ENCODE measurements at regions not wholly inside any gene's neighbourhood (a gene's known extent, or its start where the extent isn't known, plus 50 kb on each side); places are given as distances from the start of the nearest gene placed in this dataset.

GRCh38 chr4:80145739-80146138 is 51.6 kb upstream of the PRDM8 start:
- H3K9me3 Mint-ChIP-seq (ENCODE audit: unreplicated experiment), result no peaks in the 10 kb centered on the region

GRCh38 chr4:80144676-80145470 is 52.4 kb upstream of the PRDM8 start:
- no peak for TF ChIP-seq CTCF (IDR thresholded peaks at IDR 0.05; ENCODE audit: partially characterized antibody, unreplicated experiment)
- Mint-ChIP-seq H3K27ac (ENCODE audit: unreplicated experiment) (no peak overlapping the region), H3K27me3 (ENCODE audit: unreplicated experiment) (no peaks in the 10 kb centered on the region), H3K9me3 (ENCODE audit: unreplicated experiment) (no peaks in the 10 kb centered on the region), H3K36me3 (ENCODE audit: unreplicated experiment) (no peaks in the 10 kb centered on the region), H3K4me1 (ENCODE audit: low read depth, unreplicated experiment) (no peaks in the 10 kb centered on the region), H3K4me3 (ENCODE audit: unreplicated experiment) (no peak overlapping the region)
- no peak for DNase-seq

More at GRCh38 chr4:80145739-80146138, 51.6 kb upstream of the PRDM8 start:
- Mint-ChIP-seq H3K27ac (ENCODE audit: unreplicated experiment) (no peak overlapping the region), H3K4me3 (ENCODE audit: unreplicated experiment) (no peak overlapping the region), H3K36me3 (ENCODE audit: unreplicated experiment) (no peaks in the 10 kb centered on the region), H3K27me3 (ENCODE audit: unreplicated experiment) (no peaks in the 10 kb centered on the region), H3K4me1 (ENCODE audit: low read depth, unreplicated experiment) (no peaks in the 10 kb centered on the region)
- no peak for DNase-seq
- TF ChIP-seq CTCF (IDR thresholded peaks at IDR 0.05; ENCODE audit: partially characterized antibody, unreplicated experiment), result no peak

DNA sequence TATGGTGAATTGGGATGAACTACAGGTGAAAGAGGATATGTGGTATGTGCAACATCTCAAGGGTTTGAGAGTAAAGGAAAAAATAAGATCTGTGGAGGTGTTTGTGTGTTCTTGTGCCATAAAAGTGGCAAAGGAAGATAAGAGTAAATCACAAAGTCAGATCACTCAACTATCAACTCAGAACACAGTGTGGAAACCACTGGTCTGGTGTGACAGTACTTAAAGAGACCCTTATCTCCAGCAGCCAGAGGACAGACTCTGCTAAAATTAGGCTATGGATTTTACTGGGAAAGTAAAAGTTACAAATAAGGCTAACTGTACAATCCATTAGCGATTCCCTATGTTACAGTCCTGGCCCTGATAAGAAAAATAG is 54.0 kb upstream of the PRDM8 start:
- no peaks in the 10 kb centered on the region for H3K27me3 Mint-ChIP-seq (ENCODE audit: unreplicated experiment)
- H3K4me1 Mint-ChIP-seq (ENCODE audit: low read depth, unreplicated experiment), result no peaks in the 10 kb centered on the region
- H3K27ac Mint-ChIP-seq (ENCODE audit: unreplicated experiment), result no peak overlapping the region
- no peak overlapping the region for H3K4me3 Mint-ChIP-seq (ENCODE audit: unreplicated experiment)
- H3K9me3 Mint-ChIP-seq (ENCODE audit: unreplicated experiment), result no peaks in the 10 kb centered on the region
- H3K36me3 Mint-ChIP-seq (ENCODE audit: unreplicated experiment), result no peaks in the 10 kb centered on the region
- DNase-seq, result no peak
- no peak for TF ChIP-seq CTCF (IDR thresholded peaks at IDR 0.05; ENCODE audit: partially characterized antibody, unreplicated experiment)

- H3K9me3 Mint-ChIP-seq (ENCODE audit: unreplicated experiment), result no peaks in the 10 kb centered on the region
- no peak for DNase-seq
- no peaks in the 10 kb centered on the region for H3K27me3 Mint-ChIP-seq (ENCODE audit: unreplicated experiment)
- H3K4me3 Mint-ChIP-seq (ENCODE audit: unreplicated experiment), result no peak overlapping the region
- H3K27ac Mint-ChIP-seq (ENCODE audit: unreplicated experiment), result no peak overlapping the region
- H3K36me3 Mint-ChIP-seq (ENCODE audit: unreplicated experiment), result no peaks in the 10 kb centered on the region
- TF ChIP-seq CTCF (IDR thresholded peaks at IDR 0.05; ENCODE audit: partially characterized antibody, unreplicated experiment), result no peak
- H3K4me1 Mint-ChIP-seq (ENCODE audit: low read depth, unreplicated experiment), result no peaks in the 10 kb centered on the region
Measured at GRCh38 chr4:80142394-80143306, 54.7 kb upstream of the PRDM8 start.

DNA sequence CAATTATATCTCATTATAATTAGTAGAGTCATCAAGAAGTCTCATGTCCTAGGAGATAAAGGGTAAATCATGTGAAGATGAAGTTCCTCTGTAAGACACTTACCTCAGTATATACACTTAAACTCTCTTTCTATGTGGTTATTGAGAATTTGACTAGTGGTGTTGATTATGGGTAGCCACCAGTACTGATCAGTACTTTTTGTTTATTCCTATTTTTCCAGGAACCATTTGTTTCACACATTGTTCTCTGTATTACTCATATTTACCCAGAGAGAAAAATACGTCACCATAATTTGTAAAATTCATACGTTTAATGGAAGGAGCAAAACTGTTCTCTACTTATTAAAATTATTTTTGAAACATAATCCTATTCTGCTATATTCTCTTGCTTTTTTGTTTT is 55.8 kb upstream of the PRDM8 start:
- Mint-ChIP-seq H3K36me3 (ENCODE audit: unreplicated experiment) (no peaks in the 10 kb centered on the region), H3K4me3 (ENCODE audit: unreplicated experiment) (no peak overlapping the region), H3K4me1 (ENCODE audit: low read depth, unreplicated experiment) (no peaks in the 10 kb centered on the region), H3K27me3 (ENCODE audit: unreplicated experiment) (no peaks in the 10 kb centered on the region), H3K9me3 (ENCODE audit: unreplicated experiment) (no peaks in the 10 kb centered on the region), H3K27ac (ENCODE audit: unreplicated experiment) (no peak overlapping the region)
- no peak for TF ChIP-seq CTCF (IDR thresholded peaks at IDR 0.05; ENCODE audit: partially characterized antibody, unreplicated experiment)
- DNase-seq, result no peak

All from glutamatergic neuron (in vitro differentiated cells).